H1 (cell line): ENCODE measurements at regions not wholly inside any gene's neighbourhood (a gene's known extent, or its start where the extent isn't known, plus 50 kb on each side); places are given as distances from the start of the nearest gene placed in this dataset.
A peak's percentile ranks its signal among the peaks of the same experiment; 100 is the strongest.

Experiments used
- CTCF ChIA-PET: fragments of 300-600 bp; sonication (Branson Sonifier 250); formaldehyde crosslinking; loops from one replicate; lab custom pipeline; 2021; ENCODE audit not compliant: partially characterized antibody; lab: Charles Lee
- POLR2A ChIA-PET: fragments of 300-600 bp; sonication (Branson Sonifier 250); formaldehyde crosslinking; loops from one replicate; lab custom pipeline; 2021; ENCODE audit warnings: inconsistent platforms; ENCODE audit not compliant: partially characterized antibody; lab: Charles Lee
- DNase-seq, 2 experiments: peaks; one replicate each; pipeline versions ENCODE4 v3.0.0 to v3.0.0-alpha.2; 2010 to 2022; ENCODE audit warnings: low spot score in 2 of 2, low read depth in 1 of 2, mixed read lengths in 1 of 2
- FAIRE-seq: peaks from 2 replicates; lab custom pipeline; 2011; peaks lifted over from hg19 to GRCh38; lab: Jason Lieb, UNC
- H2AFZ ChIP-seq: 2 replicates; pipeline ENCODE4 v1.8.1; 2012; ENCODE audit warnings: low read length, inconsistent platforms
- H2AK5ac ChIP-seq: 2 replicates; pipeline ENCODE4 v1.6.1; 2013; ENCODE audit warnings: low read depth, low read length
- H2BK120ac ChIP-seq: replicated peaks from 2 replicates; pipeline ENCODE3; 2013; ENCODE audit warnings: low read depth, low read length, inconsistent platforms
- H2BK12ac ChIP-seq: 2 replicates; pipeline ENCODE4 v1.6.1; 2013; ENCODE audit warnings: low read depth, low read length
- H2BK15ac ChIP-seq: 2 replicates; pipeline ENCODE4 v1.6.1; 2013; ENCODE audit warnings: low read length
- H2BK20ac ChIP-seq: 2 replicates; pipeline ENCODE4 v1.6.1; 2013; ENCODE audit warnings: low read length
- H2BK5ac ChIP-seq: 2 replicates; pipeline ENCODE4 v1.6.1; 2013; ENCODE audit warnings: low read depth, low read length
- H3K14ac ChIP-seq: 2 replicates; pipeline ENCODE4 v1.6.1; 2013; ENCODE audit warnings: inconsistent platforms; ENCODE audit not compliant: insufficient read length
- H3K18ac ChIP-seq: 2 replicates; pipeline ENCODE4 v1.6.1; 2013; ENCODE audit warnings: low read length; ENCODE audit errors: extremely low read depth
- H3K23ac ChIP-seq: 2 replicates; pipeline ENCODE4 v1.6.1; 2013; ENCODE audit warnings: inconsistent platforms; ENCODE audit not compliant: insufficient read length
- H3K23me2 ChIP-seq: 2 replicates; pipeline ENCODE4 v1.6.1; 2013; ENCODE audit warnings: low read depth, low read length
- H3K27ac ChIP-seq: 2 replicates; pipeline ENCODE4 v1.6.1; 2011; ENCODE audit warnings: low read depth, low read length, inconsistent platforms
- H3K27me3 ChIP-seq, 4 experiments: replicated peaks in 1 of 4; 1 replicate in 1 of 4; 2 replicates in 3 of 4; pipeline versions ENCODE4 v1.6.1 to v1.8.1; 2011 to 2013; ENCODE audit warnings: low read length in 3 of 4, mild to moderate bottlenecking in 3 of 4, inconsistent platforms in 2 of 4, mixed read lengths in 2 of 4, moderate library complexity in 1 of 4; ENCODE audit not compliant: control insufficient read depth in 3 of 4, insufficient read depth in 3 of 4; ENCODE audit errors: extremely low read depth in 1 of 4
- H3K36me3 ChIP-seq, 4 experiments: 2 replicates each; pipeline versions ENCODE4 v1.6.1 to v1.8.1; 2011 to 2013; ENCODE audit warnings: mild to moderate bottlenecking in 4 of 4, low read length in 3 of 4, moderate library complexity in 2 of 4, control low read depth in 1 of 4, inconsistent platforms in 1 of 4; ENCODE audit not compliant: insufficient read depth in 4 of 4, control insufficient read depth in 2 of 4
- H3K4ac ChIP-seq: replicated peaks from 2 replicates; pipeline ENCODE3; 2013; ENCODE audit warnings: low read length, low read depth, mixed read lengths, inconsistent platforms; ENCODE audit not compliant: insufficient read length
- H3K4me1 ChIP-seq, 4 experiments: replicated peaks in 1 of 4; 1 replicate in 1 of 4; 2 replicates in 3 of 4; pipeline versions ENCODE4 v1.6.1 to v1.8.1; 2011 to 2013; ENCODE audit warnings: low read length in 3 of 4, inconsistent platforms in 2 of 4, mixed read lengths in 1 of 4; ENCODE audit not compliant: insufficient read depth in 4 of 4, control insufficient read depth in 3 of 4
- H3K4me2 ChIP-seq, 2 experiments: 2 replicates each; pipeline versions ENCODE4 v1.6.1 to v1.8.1; 2011 to 2013; ENCODE audit warnings: low read depth in 2 of 2, low read length in 2 of 2, control low read depth in 1 of 2, inconsistent platforms in 1 of 2, mild to moderate bottlenecking in 1 of 2; ENCODE audit not compliant: insufficient read depth in 1 of 2
- H3K4me3 ChIP-seq, 4 experiments: fragments of 200-600, 300-600 bp in 1 of 4; sonication (generic), shearing (Covaris generic), sonication (Bioruptor Twin) in 1 of 4; 2 replicates each; pipeline versions ENCODE4 v1.5.1 to v1.8.1; 2011 to 2016; ENCODE audit warnings: low read length in 4 of 4, low read depth in 3 of 4, control low read depth in 2 of 4, inconsistent platforms in 2 of 4, mild to moderate bottlenecking in 2 of 4, mixed read lengths in 1 of 4, moderate library complexity in 1 of 4; ENCODE audit not compliant: insufficient read depth in 2 of 4; ENCODE audit errors: extremely low read depth in 1 of 4
- H3K56ac ChIP-seq: replicated peaks from 2 replicates; pipeline ENCODE3; 2013; ENCODE audit warnings: low read depth, mild to moderate bottlenecking, mixed read lengths, low read length, inconsistent platforms; ENCODE audit not compliant: insufficient read length
- H3K79me1 ChIP-seq: 2 replicates; pipeline ENCODE4 v1.6.1; 2013; ENCODE audit warnings: low read depth, low read length, control low read depth
- H3K79me2 ChIP-seq, 2 experiments: 2 replicates each; pipeline versions ENCODE4 v1.6.1 to v1.8.1; 2012 to 2013; ENCODE audit warnings: low read length in 2 of 2, mild to moderate bottlenecking in 2 of 2, inconsistent platforms in 1 of 2; ENCODE audit not compliant: insufficient read depth in 2 of 2, control insufficient read depth in 1 of 2
- H3K9ac ChIP-seq, 4 experiments: replicated peaks in 1 of 4; 1 replicate in 1 of 4; 2 replicates in 3 of 4; pipeline versions ENCODE4 v1.6.1 to v1.8.1; 2011 to 2013; ENCODE audit warnings: low read depth in 3 of 4, low read length in 3 of 4, control low read depth in 2 of 4, mild to moderate bottlenecking in 2 of 4, moderate library complexity in 2 of 4, inconsistent platforms in 1 of 4; ENCODE audit errors: extremely low read depth in 1 of 4
- H3K9me3 ChIP-seq, 2 experiments: 2 replicates each; pipeline versions ENCODE4 v1.6.1 to v1.8.1; 2012 to 2013; ENCODE audit warnings: mild to moderate bottlenecking in 2 of 2, moderate library complexity in 2 of 2, control low read depth in 1 of 2, inconsistent platforms in 1 of 2, low read depth in 1 of 2, low read length in 1 of 2, mixed read lengths in 1 of 2; ENCODE audit not compliant: insufficient read depth in 2 of 2
- H4K20me1 ChIP-seq, 2 experiments: replicated peaks in 1 of 2; 2 replicates each; pipeline versions ENCODE3 to v1.8.1; 2011 to 2013; ENCODE audit warnings: inconsistent platforms in 2 of 2, low read length in 2 of 2, mild to moderate bottlenecking in 1 of 2; ENCODE audit not compliant: insufficient read depth in 2 of 2, control insufficient read depth in 1 of 2
- H4K5ac ChIP-seq: 2 replicates; pipeline ENCODE4 v1.6.1; 2013; ENCODE audit warnings: low read length, low read depth, mixed read lengths, inconsistent platforms; ENCODE audit not compliant: insufficient read length
- H4K8ac ChIP-seq: 2 replicates; pipeline ENCODE4 v1.8.0; 2013; ENCODE audit warnings: mild to moderate bottlenecking, moderate library complexity, low read length, inconsistent platforms; ENCODE audit not compliant: insufficient read depth; ENCODE audit errors: extremely low read depth
- H4K91ac ChIP-seq: replicated peaks from 2 replicates; pipeline ENCODE3; 2013; ENCODE audit warnings: low read length, mixed read lengths, inconsistent platforms; ENCODE audit not compliant: insufficient read length
- WGBS, 2 experiments: shearing (Covaris generic) in 1 of 2; methylation state at CpG; one replicate each; pipeline versions ENCODE4 v1.1.6 to v1.1.7; 2013 to 2015; ENCODE audit warnings: low lambda C conversion rate in 2 of 2, mixed read lengths in 2 of 2, inconsistent platforms in 1 of 2, low coverage in 1 of 2, missing lambda C conversion rate in 1 of 2; ENCODE audit not compliant: insufficient replicate concordance in 2 of 2, insufficient coverage in 1 of 2, insufficient read length in 1 of 2; ENCODE audit errors: extremely low coverage in 1 of 2, missing lambda C conversion rate in 1 of 2; 5-methylcytosine and 5-hydroxymethylcytosine counted together

GRCh38 chr2:29991086-29991485 is 69.7 kb upstream of the ALK start:
- Histone ChIP-seq H2AFZ (no peak overlapping the region), H2BK15ac (no peak overlapping the region), H2AK5ac (no peak overlapping the region), H3K27ac (no peak overlapping the region), H3K23ac (no peak overlapping the region), H3K4ac (no peak overlapping the region), H3K27me3 (no peaks in the 10 kb centered on the region), H3K14ac (no peak overlapping the region), H2BK12ac (no peak overlapping the region), H3K56ac (no peak overlapping the region), H3K79me2 (no peaks in the 10 kb centered on the region), H3K18ac (no peak overlapping the region), H3K4me2 (0 out of 4 replicates have a peak overlapping the region, but pooled peaks of 1 of the 2 experiments have one; percentile 16), H3K4me3 (no peak overlapping the region), H4K8ac (no peak overlapping the region), H4K5ac (no peak overlapping the region), H2BK20ac (no peak overlapping the region), H2BK120ac (no peak overlapping the region), H3K9ac (no peak overlapping the region), H3K79me1 (no peaks in the 10 kb centered on the region), H4K20me1 (no peaks in the 10 kb centered on the region), H3K4me1 (peaks cover 2 to 7% (median 5%) of the 10 kb centered on the region in 4 experiments; a peak in 5 of 7 replicates), H3K23me2 (no peaks in the 10 kb centered on the region), H4K91ac (no peak overlapping the region), H3K36me3 (no peaks in the 10 kb centered on the region), H2BK5ac (no peak overlapping the region), H3K9me3 (no peaks in the 10 kb centered on the region)
- DNase-seq, result no peak
- no peak for FAIRE-seq
- CTCF ChIA-PET, result interaction anchor here (1.2 kb wide), 1 partner anchor 42 kb away, joined by 3 read pairs; no protein-coding TSS in a partner anchor
- POLR2A ChIA-PET, result no interaction called here
- WGBS, 2 experiments, result 94% methylated on average over 3 of the region's 3 CpGs; no CpG with 5 or more reads in 1 of the 2 experiments
